ENCODE measurements at regions not wholly inside any gene's neighbourhood (a gene's known extent, or its start where the extent isn't known, plus 50 kb on each side); places are given as distances from the start of the nearest gene placed in this dataset.
"Not testable (repeated sequence)": the region's sequence is repeated elsewhere in the genome, so short reads cannot be mapped to it uniquely, and the experiment has no call there.

- CTCF ChIA-PET; H3K36me3 ChIP-seq (ENCODE audit: control insufficient read depth in 4 of 4, insufficient read depth in 4 of 4, low read length in 3 of 4); H3K27ac ChIP-seq (ENCODE audit: insufficient read depth in 1 of 2, low read depth in 1 of 2, low read length in 2 of 2, poor library complexity in 1 of 2, severe bottlenecking in 2 of 2); H3K4me1 ChIP-seq (ENCODE audit: control extremely low read depth in 1 of 4, control insufficient read depth in 4 of 4, insufficient read depth in 4 of 4, low read length in 3 of 4); H3K9me3 ChIP-seq (ENCODE audit: control extremely low read depth in 1 of 5, control insufficient read depth in 4 of 5, insufficient read depth in 2 of 5, low read depth in 1 of 5, low read length in 4 of 5); H3K4me3 ChIP-seq (ENCODE audit: control insufficient read depth in 1 of 7, extremely low read depth in 1 of 7, insufficient read depth in 4 of 7, low read depth in 2 of 7, low read length in 6 of 7); H3K27me3 ChIP-seq (replicated peaks in 2 of 5; ENCODE audit: control insufficient read depth in 4 of 5, insufficient read depth in 5 of 5, low read length in 4 of 5); POLR2A ChIA-PET; DNase-seq: not testable (repeated sequence)
- WGBS (ENCODE audit: insufficient coverage) = no CpG with 5 or more reads among the region's 2 CpGs
Observed at GRCh38 chr1:31495770-31496169, 80.5 kb upstream of the TINAGL1 start.

DNA sequence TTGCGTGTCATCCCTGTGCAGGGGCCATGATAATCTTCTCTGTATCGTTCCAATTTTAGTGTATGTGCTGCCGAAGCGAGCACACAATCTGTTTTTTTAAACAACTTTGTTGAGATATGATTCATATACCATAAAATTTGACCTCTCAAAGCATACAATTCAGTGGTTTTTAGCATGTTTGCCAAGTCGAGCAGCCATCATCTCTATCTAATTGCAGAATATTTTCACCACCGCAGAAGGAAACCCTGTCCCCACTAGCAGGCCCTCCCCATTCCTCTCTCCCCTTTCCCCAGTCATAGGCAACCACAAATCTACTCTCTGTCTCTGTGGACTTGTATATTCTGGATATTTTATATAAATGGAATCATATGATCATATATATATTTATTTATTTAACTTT is 78.7 kb upstream of the TINAGL1 start:
- no peak for DNase-seq

GRCh38 chr1:31498376-31499040 is 77.8 kb upstream of the TINAGL1 start:
- over 99% methylated on average over 8 of the region's 11 CpGs for WGBS (ENCODE audit: insufficient coverage)
- Histone ChIP-seq H3K27me3 (replicated peaks in 2 of 5; ENCODE audit: control insufficient read depth in 4 of 5, insufficient read depth in 5 of 5, low read length in 4 of 5) (no peaks in the 10 kb centered on the region), H3K4me1 (ENCODE audit: control extremely low read depth in 1 of 4, control insufficient read depth in 4 of 4, insufficient read depth in 4 of 4, low read length in 3 of 4) (peaks cover 0 to 2% (median 0%) of the 10 kb centered on the region in 4 experiments), H3K9me3 (ENCODE audit: control extremely low read depth in 1 of 5, control insufficient read depth in 4 of 5, insufficient read depth in 2 of 5, low read depth in 1 of 5, low read length in 4 of 5) (no peaks in the 10 kb centered on the region), H3K4me3 (ENCODE audit: control insufficient read depth in 1 of 7, extremely low read depth in 1 of 7, insufficient read depth in 4 of 7, low read depth in 2 of 7, low read length in 6 of 7) (no peak overlapping the region), H3K27ac (ENCODE audit: insufficient read depth in 1 of 2, low read depth in 1 of 2, low read length in 2 of 2, poor library complexity in 1 of 2, severe bottlenecking in 2 of 2) (no peak overlapping the region), H3K36me3 (ENCODE audit: control insufficient read depth in 4 of 4, insufficient read depth in 4 of 4, low read length in 3 of 4) (no peaks in the 10 kb centered on the region)
- ChIA-PET CTCF (interaction anchor here (1.0 to 1.3 kb wide), 3 partner anchors 11 to 77 kb away, joined by 3 read pairs; no protein-coding TSS in a partner anchor), POLR2A (no interaction called here)
- DNase-seq = no peak

More for the DNA sequence above, 78.7 kb upstream of the TINAGL1 start:
- ChIA-PET POLR2A (no interaction called here), CTCF (interaction anchor here (1.2 kb wide), 1 partner anchor 10 kb away, joined by 3 read pairs; no protein-coding TSS in a partner anchor)
- no peaks in the 10 kb centered on the region for H3K27me3 ChIP-seq (replicated peaks in 2 of 5; ENCODE audit: control insufficient read depth in 4 of 5, insufficient read depth in 5 of 5, low read length in 4 of 5)
- no peak overlapping the region for H3K4me3 ChIP-seq (ENCODE audit: control insufficient read depth in 1 of 7, extremely low read depth in 1 of 7, insufficient read depth in 4 of 7, low read depth in 2 of 7, low read length in 6 of 7)
- 94% methylated on average over 5 of the region's 6 CpGs for whole genome bisulfite sequencing (ENCODE audit: insufficient coverage)
- H3K4me1 ChIP-seq (ENCODE audit: control extremely low read depth in 1 of 4, control insufficient read depth in 4 of 4, insufficient read depth in 4 of 4, low read length in 3 of 4) = no peaks in the 10 kb centered on the region
- H3K27ac ChIP-seq (ENCODE audit: insufficient read depth in 1 of 2, low read depth in 1 of 2, low read length in 2 of 2, poor library complexity in 1 of 2, severe bottlenecking in 2 of 2) = no peak overlapping the region
- H3K36me3 ChIP-seq (ENCODE audit: control insufficient read depth in 4 of 4, insufficient read depth in 4 of 4, low read length in 3 of 4) = no peaks in the 10 kb centered on the region
- H3K9me3 ChIP-seq (ENCODE audit: control extremely low read depth in 1 of 5, control insufficient read depth in 4 of 5, insufficient read depth in 2 of 5, low read depth in 1 of 5, low read length in 4 of 5) = no peaks in the 10 kb centered on the region

GRCh38 chr1:31501505-31501904 is 74.8 kb upstream of the TINAGL1 start:
- CTCF ChIA-PET = interaction anchor here (1.1 to 1.5 kb wide), 4 partner anchors 10 to 36 kb away, joined by 3 to 4 read pairs (median 4); no protein-coding TSS in a partner anchor
- no peaks in the 10 kb centered on the region for H3K9me3 ChIP-seq (ENCODE audit: control extremely low read depth in 1 of 5, control insufficient read depth in 4 of 5, insufficient read depth in 2 of 5, low read depth in 1 of 5, low read length in 4 of 5)
- no peaks in the 10 kb centered on the region for H3K27me3 ChIP-seq (replicated peaks in 2 of 5; ENCODE audit: control insufficient read depth in 4 of 5, insufficient read depth in 5 of 5, low read length in 4 of 5)
- H3K4me1 ChIP-seq (ENCODE audit: control extremely low read depth in 1 of 4, control insufficient read depth in 4 of 4, insufficient read depth in 4 of 4, low read length in 3 of 4) = peaks cover 5 to 16% (median 16%) of the 10 kb centered on the region in 4 experiments
- no peak overlapping the region for H3K27ac ChIP-seq (ENCODE audit: insufficient read depth in 1 of 2, low read depth in 1 of 2, low read length in 2 of 2, poor library complexity in 1 of 2, severe bottlenecking in 2 of 2)
- POLR2A ChIA-PET = interaction anchor here (0.9 kb wide), 1 partner anchor 14 kb away, joined by 3 read pairs; no protein-coding TSS in a partner anchor
- H3K4me3 ChIP-seq (ENCODE audit: control insufficient read depth in 1 of 7, extremely low read depth in 1 of 7, insufficient read depth in 4 of 7, low read depth in 2 of 7, low read length in 6 of 7) = no peak overlapping the region
- WGBS (ENCODE audit: insufficient coverage) = 95% methylated on average over 5 of the region's 5 CpGs
- DNase-seq = peak in 2 of 3 donors; percentile 28 to 38
- H3K36me3 ChIP-seq (ENCODE audit: control insufficient read depth in 4 of 4, insufficient read depth in 4 of 4, low read length in 3 of 4) = no peaks in the 10 kb centered on the region

GRCh38 chr1:31502253-31502652 is 74.1 kb upstream of the TINAGL1 start:
- Histone ChIP-seq H3K4me1 (ENCODE audit: control extremely low read depth in 1 of 4, control insufficient read depth in 4 of 4, insufficient read depth in 4 of 4, low read length in 3 of 4) (peaks cover 7 to 23% (median 23%) of the 10 kb centered on the region in 4 experiments), H3K4me3 (ENCODE audit: control insufficient read depth in 1 of 7, extremely low read depth in 1 of 7, insufficient read depth in 4 of 7, low read depth in 2 of 7, low read length in 6 of 7) (no peak overlapping the region), H3K27ac (ENCODE audit: insufficient read depth in 1 of 2, low read depth in 1 of 2, low read length in 2 of 2, poor library complexity in 1 of 2, severe bottlenecking in 2 of 2) (no peak overlapping the region), H3K27me3 (replicated peaks in 2 of 5; ENCODE audit: control insufficient read depth in 4 of 5, insufficient read depth in 5 of 5, low read length in 4 of 5) (no peaks in the 10 kb centered on the region), H3K36me3 (ENCODE audit: control insufficient read depth in 4 of 4, insufficient read depth in 4 of 4, low read length in 3 of 4) (no peaks in the 10 kb centered on the region), H3K9me3 (ENCODE audit: control extremely low read depth in 1 of 5, control insufficient read depth in 4 of 5, insufficient read depth in 2 of 5, low read depth in 1 of 5, low read length in 4 of 5) (no peaks in the 10 kb centered on the region)
- POLR2A ChIA-PET = interaction anchor here (0.6 to 0.9 kb wide), 2 partner anchors 15 to 56 kb away, joined by 3 to 8 read pairs; no protein-coding TSS in a partner anchor
- DNase-seq = no peak
- CTCF ChIA-PET = interaction anchor here (1.5 kb wide), 1 partner anchor 11 kb away, joined by 4 read pairs; no protein-coding TSS in a partner anchor
- WGBS (ENCODE audit: insufficient coverage) = 90% methylated on average over 2 of the region's 2 CpGs

DNA sequence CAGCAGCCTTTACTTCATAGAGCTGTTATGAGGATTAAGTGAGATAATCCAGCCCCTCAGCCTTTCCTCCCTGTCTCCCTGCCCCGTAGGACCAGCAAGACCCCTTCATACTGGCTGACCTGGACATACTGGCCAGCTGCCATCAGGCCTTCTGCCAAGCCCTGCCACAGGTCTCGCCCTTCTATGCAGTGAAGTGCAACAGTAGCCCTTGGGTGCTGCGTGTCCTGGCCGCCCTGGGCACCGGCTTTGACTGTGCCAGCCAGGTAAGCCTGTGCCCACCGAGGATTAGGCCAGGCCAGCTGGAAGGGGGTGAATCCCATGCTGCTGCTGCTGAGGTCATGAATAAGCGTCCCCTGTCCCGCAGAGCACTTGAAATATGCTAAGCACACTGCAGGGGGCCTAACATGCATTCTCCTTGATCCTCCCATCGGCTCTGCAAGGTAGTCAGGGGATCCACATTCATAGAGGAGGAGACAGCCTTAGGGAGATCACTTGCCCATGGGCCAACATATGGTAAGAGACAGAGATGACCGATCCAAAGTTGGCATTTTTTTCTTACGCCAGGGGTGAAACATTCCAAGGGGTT is 73.3 kb upstream of the TINAGL1 start:
- Histone ChIP-seq H3K27ac (ENCODE audit: insufficient read depth in 1 of 2, low read depth in 1 of 2, low read length in 2 of 2, poor library complexity in 1 of 2, severe bottlenecking in 2 of 2) (no peak overlapping the region), H3K9me3 (ENCODE audit: control extremely low read depth in 1 of 5, control insufficient read depth in 4 of 5, insufficient read depth in 2 of 5, low read depth in 1 of 5, low read length in 4 of 5) (no peaks in the 10 kb centered on the region), H3K4me1 (ENCODE audit: control extremely low read depth in 1 of 4, control insufficient read depth in 4 of 4, insufficient read depth in 4 of 4, low read length in 3 of 4) (peaks cover 7 to 31% (median 31%) of the 10 kb centered on the region in 4 experiments), H3K27me3 (replicated peaks in 2 of 5; ENCODE audit: control insufficient read depth in 4 of 5, insufficient read depth in 5 of 5, low read length in 4 of 5) (no peaks in the 10 kb centered on the region), H3K36me3 (ENCODE audit: control insufficient read depth in 4 of 4, insufficient read depth in 4 of 4, low read length in 3 of 4) (no peaks in the 10 kb centered on the region), H3K4me3 (ENCODE audit: control insufficient read depth in 1 of 7, extremely low read depth in 1 of 7, insufficient read depth in 4 of 7, low read depth in 2 of 7, low read length in 6 of 7) (no peak overlapping the region)
- ChIA-PET CTCF (interaction anchor here (1.5 kb wide), 1 partner anchor 12 kb away, joined by 4 read pairs; no protein-coding TSS in a partner anchor), POLR2A (interaction anchor here (0.6 kb wide), 1 partner anchor 55 kb away, joined by 8 read pairs; no protein-coding TSS in a partner anchor)
- WGBS (ENCODE audit: insufficient coverage) = 96% methylated on average over 11 of the region's 11 CpGs
- DNase-seq = no peak

DNA sequence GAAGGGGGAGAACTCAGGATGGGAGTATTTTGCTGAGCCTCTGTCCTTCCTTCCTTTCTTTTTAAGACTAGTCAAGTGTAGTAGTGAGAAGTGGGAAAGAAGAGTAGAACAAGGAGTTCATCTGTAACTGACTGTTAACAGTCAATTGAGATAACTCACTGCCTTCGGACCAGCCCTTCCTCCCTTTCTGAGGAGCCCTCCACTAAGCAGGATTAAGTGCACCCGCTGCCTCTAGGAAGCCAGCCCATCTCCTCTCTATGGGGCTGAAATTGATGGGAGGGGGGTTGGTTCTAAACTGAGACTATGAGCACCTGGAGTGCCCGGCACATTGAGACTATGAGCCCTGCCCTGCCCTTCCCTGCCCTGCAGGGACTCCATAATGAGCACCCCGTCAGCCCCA is 72.7 kb upstream of the TINAGL1 start:
- no peak for DNase-seq
- CTCF ChIA-PET = no interaction called here
- H3K36me3 ChIP-seq (ENCODE audit: control insufficient read depth in 4 of 4, insufficient read depth in 4 of 4, low read length in 3 of 4) = no peaks in the 10 kb centered on the region
- H3K27me3 ChIP-seq (replicated peaks in 2 of 5; ENCODE audit: control insufficient read depth in 4 of 5, insufficient read depth in 5 of 5, low read length in 4 of 5) = no peaks in the 10 kb centered on the region
- H3K4me3 ChIP-seq (ENCODE audit: control insufficient read depth in 1 of 7, extremely low read depth in 1 of 7, insufficient read depth in 4 of 7, low read depth in 2 of 7, low read length in 6 of 7) = no peak overlapping the region
- peaks cover 7 to 36% (median 33%) of the 10 kb centered on the region in 4 experiments for H3K4me1 ChIP-seq (ENCODE audit: control extremely low read depth in 1 of 4, control insufficient read depth in 4 of 4, insufficient read depth in 4 of 4, low read length in 3 of 4)
- H3K27ac ChIP-seq (ENCODE audit: insufficient read depth in 1 of 2, low read depth in 1 of 2, low read length in 2 of 2, poor library complexity in 1 of 2, severe bottlenecking in 2 of 2) = no peak overlapping the region
- POLR2A ChIA-PET = no interaction called here
- 67% methylated on average over 3 of the region's 4 CpGs for WGBS (ENCODE audit: insufficient coverage)
- H3K9me3 ChIP-seq (ENCODE audit: control extremely low read depth in 1 of 5, control insufficient read depth in 4 of 5, insufficient read depth in 2 of 5, low read depth in 1 of 5, low read length in 4 of 5) = no peaks in the 10 kb centered on the region
